ENCODE measurements at regions not wholly inside any gene's neighbourhood (a gene's known extent, or its start where the extent isn't known, plus 50 kb on each side); places are given as distances from the start of the nearest gene placed in this dataset.

DNA sequence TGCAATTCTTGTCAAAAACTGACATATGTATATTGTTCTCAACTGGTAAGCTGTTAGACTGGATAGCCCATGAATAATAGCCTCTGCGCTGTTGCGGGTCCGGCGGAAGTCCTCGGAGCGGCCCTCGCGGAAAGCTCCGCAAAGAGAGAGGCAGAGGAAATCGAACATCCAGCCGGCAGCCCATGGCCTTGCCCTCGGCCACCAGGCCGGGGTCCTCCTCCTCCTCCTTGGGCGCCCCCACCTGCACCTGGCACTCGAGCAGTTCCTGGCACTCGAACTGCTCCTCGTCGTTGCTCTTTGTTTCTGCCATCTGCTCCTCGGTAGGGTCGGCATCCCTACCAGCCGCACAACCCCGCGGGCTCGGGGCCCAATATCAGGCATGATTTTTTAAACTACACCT lies 1176.3 kb downstream of the PCDH18 start:
- no peak for TF ChIP-seq EZH2phosphoT487 (IDR thresholded peaks at IDR 0.05; ENCODE audit: borderline replicate concordance, low read length)
- TF ChIP-seq, protein P1, sequence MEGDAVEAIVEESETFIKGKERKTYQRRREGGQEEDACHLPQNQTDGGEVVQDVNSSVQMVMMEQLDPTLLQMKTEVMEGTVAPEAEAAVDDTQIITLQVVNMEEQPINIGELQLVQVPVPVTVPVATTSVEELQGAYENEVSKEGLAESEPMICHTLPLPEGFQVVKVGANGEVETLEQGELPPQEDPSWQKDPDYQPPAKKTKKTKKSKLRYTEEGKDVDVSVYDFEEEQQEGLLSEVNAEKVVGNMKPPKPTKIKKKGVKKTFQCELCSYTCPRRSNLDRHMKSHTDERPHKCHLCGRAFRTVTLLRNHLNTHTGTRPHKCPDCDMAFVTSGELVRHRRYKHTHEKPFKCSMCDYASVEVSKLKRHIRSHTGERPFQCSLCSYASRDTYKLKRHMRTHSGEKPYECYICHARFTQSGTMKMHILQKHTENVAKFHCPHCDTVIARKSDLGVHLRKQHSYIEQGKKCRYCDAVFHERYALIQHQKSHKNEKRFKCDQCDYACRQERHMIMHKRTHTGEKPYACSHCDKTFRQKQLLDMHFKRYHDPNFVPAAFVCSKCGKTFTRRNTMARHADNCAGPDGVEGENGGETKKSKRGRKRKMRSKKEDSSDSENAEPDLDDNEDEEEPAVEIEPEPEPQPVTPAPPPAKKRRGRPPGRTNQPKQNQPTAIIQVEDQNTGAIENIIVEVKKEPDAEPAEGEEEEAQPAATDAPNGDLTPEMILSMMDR (IDR thresholded peaks at IDR 0.05; ENCODE audit: low read depth, low read length, poor library complexity, severe bottlenecking): no peak
